GM21723 (cell line): ENCODE measurements at regions not wholly inside any gene's neighbourhood (a gene's known extent, or its start where the extent isn't known, plus 50 kb on each side); places are given as distances from the start of the nearest gene placed in this dataset.
"Not testable (repeated sequence)": the region's sequence is repeated elsewhere in the genome, so short reads cannot be mapped to it uniquely, and the experiment has no call there.

Experiments used
- ATAC-seq: cut with Tn5 transposase; IDR thresholded peaks from one replicate; pipeline ENCODE4 v1.9.1; 2021; ENCODE audit warnings: mild to moderate bottlenecking, moderate library complexity; ENCODE audit not compliant: unreplicated experiment

DNA sequence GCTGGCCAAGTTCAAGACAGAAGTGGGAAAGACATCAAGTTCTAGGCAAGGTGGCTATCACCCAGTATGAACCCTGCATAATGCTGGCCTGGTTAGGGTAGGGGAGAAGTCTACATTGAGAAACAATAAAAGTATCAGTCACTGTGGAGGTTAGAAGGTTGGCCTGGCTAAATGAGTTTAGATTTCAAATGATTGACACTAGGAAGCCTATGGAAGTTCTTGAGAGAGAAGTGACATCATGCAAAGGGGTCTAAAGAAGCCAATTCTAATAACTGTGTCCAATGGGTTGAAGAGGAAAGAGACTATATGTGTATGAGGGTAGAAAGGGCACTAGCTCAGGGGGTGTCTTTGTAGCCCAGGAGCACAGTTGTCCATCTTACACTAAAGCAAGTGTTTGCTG lies 98.5 kb upstream of the MBIP start:
- ATAC-seq, result no peak

DNA sequence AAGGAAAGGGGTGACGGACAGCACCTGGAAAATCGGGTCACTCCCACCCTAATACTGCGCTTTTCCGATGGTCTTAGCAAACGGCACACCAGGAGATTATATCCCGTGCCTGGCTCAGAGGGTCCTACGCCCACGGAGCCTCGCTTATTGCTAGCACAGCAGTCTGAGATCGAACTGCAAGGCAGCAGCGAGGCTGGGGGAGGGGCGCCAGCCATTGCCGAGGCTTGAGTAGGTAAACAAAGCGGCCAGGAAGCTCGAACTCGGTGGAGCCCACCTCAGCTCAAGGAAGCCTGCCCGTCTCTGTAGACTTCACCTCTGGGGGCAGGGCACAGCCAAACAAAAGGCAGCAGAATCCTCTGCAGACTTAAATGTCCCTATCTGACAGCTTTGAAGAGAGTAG lies 91.5 kb upstream of the MBIP start:
- ATAC-seq, result not testable (repeated sequence)

DNA sequence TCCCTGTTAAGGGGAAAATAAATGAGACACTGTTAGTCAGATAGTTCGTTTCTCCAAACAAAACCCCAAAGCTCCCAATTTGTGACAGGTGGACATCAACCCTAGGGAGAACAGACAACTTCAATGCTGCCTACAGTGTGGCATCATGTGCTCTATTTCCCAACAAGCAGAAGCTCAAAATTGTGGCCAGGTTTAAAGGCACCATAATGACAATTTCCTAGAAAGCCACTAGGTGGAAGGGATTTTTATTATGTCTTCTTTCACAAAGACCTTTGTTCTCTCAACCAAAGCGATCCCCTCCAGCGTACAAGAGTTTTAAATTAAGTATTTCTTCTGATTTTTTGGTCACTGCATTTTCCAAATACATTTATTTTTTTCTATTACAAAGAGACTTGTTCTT lies 88.0 kb upstream of the MBIP start:
- no peak for ATAC-seq

DNA sequence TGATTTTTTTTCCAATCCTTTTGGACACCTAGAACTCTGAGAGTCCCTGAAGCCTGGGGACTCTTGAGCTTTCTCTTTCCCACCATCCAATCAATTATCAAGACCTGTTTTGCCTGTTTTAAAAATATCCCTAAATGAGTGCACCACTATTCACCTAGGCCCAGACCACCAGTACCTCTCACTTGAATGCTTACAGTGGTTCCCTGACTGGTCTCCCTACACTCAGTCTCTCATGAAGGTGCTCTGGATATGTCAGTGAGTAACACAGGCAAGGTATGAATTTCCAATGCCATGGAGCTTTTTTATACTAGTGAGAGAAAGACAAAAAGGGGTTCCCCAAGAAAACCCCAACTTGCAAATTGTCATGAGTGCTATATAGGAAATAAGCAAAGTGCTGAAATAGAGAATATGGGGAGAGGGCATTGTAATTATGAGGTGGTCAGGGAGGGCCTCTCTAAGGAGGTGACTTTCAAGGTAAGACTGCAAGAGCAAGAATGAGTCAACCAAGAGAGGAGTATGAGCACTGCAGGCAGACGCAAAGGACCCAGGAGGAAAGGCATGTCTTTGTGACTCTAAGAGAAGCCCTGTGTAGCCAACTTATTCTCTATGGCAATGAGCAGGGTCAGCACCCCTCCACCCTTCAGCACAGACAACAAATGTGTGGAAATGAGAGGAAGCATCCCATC lies 85.3 kb upstream of the MBIP start:
- no peak for ATAC-seq

DNA sequence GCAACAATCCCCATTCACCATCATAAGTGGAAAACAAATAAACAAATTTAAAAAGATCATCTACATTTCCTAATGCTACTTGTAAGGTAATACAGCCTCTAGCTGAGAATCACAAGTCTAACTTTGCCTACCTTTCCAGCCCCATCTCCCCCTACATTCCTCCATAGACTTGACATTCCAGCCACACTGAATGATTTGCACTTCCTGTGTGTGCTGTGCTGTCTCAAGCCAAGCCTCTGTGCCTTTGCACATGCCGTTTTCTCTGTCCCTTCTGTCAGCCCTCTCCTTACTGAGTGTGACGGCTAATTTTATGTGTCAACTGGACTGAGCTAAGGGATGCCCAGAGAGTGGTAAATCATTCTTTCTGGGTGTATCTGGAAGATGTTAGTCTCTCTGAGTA lies 82.4 kb upstream of the MBIP start:
- ATAC-seq, result no peak

DNA sequence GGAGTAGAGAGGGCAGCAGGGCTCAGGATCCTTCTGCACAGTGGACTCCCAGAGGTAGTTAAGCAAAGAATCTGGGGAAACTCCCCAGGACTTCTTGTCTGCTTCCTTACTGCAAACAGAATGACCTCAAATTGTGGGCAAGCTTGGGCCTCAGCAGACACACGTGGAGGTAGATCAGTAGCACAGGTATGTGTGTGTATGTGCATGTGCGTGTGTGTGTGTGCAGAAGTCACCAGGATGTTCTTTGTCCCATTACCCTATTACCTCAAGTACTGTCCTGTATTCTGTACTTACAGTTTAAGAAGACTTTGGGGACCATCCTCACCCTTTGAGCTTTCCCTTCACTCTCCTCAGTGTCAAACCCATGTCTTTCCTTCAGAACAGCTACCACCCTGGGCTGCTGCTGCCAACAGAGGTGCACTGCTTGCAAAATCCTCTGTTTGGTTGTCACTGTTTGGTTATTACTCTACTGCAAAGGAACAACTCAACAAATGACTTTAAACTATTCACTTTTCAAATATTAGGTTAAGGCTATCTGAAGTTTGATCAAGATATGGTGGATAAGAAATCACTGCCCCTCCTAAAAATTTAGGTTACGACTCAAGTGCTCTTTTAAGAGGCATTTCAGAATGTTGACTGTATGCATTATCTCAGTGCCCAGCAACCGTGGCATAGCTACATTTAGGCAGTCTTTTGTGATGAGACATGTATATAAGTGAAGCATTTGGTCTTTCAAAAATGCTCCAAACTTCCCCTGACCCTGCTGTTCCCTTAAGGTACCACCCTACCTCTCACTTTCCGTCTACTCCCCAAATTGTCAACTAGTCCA lies 78.2 kb upstream of the MBIP start:
- ATAC-seq, result no peak

DNA sequence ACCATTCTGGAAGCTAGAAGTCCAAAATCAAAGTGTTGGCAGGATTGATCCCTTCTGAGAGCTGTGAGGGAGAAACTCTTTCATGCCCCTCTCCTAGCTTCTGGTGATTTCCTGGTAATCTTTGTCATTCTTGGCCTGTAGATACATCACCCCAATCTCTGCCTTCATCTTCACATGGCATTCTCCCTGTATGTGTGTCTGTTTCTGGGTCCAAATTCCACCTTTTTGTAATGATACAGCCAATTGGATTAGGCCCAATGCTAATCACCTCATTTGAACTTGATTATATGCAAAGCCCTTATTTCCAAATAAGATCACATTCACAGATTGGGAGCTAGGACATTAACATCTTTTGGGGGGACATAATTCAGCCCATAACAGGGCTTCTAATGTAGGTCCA lies 76.9 kb upstream of the MBIP start:
- ATAC-seq, result no peak

DNA sequence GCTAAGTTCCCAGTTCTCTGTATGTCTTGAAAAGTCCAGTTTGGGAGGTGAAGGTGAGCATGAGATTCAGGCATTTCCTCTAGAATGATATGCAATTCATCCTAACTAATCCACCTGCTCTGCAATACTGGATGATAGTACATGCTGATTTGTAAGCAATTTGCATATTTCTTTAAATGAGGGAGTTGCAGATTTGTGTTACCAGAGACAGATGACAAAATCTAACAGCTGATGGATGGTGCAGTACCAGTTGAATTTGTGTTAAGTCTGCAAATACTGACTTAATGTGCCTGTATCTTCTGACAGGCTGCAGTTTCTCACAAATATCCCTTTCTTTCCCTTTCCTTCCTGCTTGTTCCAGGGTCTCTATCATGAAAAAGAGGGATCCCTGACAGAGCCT lies 76.4 kb upstream of the MBIP start:
- ATAC-seq, result no peak

DNA sequence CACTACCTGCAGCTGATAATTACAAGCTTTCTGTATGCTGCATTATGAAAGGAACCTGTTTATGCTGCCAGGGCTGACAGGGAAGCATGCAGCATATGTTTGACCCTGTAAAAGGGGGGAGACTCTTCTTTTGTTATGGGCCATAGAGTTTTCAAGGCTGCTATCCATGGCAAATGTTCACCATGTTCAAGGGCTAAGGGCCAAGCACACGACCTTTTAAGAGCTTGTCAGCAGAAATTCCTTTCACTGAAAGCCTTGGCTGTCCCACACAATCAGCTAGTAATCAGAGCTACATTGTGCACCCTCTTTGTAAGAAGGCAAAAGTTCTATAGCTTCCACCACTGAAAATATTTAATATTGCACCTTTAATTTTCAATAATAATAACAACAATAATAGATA lies 74.2 kb upstream of the MBIP start:
- no peak for ATAC-seq

DNA sequence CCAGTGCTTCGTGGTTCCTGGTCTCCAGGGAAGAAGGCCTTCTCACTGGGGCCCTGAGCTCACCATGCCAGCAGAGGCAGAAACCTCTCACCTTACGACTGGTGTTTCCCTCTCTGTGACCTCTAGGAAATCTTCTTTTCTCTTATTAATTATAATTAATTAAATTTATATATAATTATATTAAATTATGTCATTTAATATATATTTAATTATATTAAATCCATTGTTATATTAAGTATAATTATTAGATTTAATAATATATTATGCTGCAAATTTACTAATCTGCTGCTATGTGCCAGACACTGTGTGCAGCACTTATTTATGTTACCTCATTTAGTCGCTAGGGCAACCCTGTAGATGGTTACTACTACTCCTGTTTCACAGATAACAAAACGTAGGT lies 70.3 kb upstream of the MBIP start:
- no peak for ATAC-seq

DNA sequence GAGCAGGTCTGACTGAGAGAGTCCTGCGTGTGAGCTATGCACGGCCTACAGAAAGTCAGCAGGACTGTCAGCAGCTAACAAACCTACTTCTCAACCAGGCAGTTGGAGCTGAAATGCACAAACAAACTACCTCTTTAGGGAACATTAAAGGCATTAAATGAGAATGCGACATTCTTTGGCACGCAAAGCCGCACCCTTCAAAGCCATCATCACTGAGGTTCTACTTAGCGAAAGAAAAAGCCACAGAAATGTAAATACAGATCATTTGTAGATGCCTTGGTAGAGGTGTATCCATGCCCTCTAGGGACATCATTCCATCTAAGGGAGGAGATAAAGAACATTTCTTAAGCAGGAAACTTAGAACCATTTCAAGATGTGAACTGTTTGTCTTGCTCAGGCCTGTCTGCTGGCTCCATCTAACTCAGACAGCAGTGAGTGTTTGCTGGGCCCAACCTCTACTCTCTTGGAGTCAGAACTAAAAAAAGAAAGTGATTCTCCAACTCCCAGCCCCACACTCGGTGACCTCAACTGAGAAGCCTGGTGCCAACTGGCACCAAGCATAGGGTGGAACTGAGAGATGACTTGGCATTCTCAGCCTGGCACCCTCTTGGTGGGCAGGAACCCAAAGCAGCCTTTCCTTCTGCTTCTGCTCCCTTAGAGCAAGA lies 63.5 kb upstream of the MBIP start:
- no peak for ATAC-seq

DNA sequence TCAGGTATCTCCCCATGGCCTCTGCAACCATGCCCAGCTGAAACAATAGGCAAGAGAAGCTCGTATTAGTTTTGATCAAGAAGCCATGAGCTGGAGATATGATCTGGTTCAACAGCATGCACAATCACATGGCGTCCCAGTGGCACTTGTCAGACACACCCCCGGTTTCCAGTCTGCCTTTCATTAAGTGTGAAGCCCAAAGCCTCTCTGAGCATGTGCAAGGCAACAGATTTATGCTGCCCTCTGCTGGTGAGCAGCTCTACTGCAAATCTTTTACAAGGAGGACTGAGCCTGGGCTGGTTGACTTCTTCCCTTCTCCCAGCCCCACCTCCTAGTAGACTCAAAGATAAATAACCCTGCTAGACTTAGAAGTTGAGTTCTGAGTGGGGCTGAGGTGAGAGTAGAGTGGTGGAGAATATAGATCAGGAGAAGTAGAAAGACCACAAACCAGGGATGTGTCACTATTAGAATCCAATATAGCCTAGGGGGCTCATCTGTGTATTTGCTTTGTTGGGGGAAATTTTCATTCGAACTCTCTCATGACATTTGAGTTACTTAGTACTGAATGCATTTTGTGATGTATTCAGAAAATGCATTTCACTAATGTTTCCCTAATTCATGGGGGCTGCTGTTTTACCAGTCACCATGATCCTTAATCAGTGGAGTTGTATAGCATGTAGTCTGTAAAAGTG lies 53.7 kb upstream of the MBIP start:
- peak; percentile 84 for ATAC-seq
